ENCODE measurements at regions not wholly inside any gene's neighbourhood (a gene's known extent, or its start where the extent isn't known, plus 50 kb on each side); places are given as distances from the start of the nearest gene placed in this dataset.
"Not testable (repeated sequence)": the region's sequence is repeated elsewhere in the genome, so short reads cannot be mapped to it uniquely, and the experiment has no call there.

DNA sequence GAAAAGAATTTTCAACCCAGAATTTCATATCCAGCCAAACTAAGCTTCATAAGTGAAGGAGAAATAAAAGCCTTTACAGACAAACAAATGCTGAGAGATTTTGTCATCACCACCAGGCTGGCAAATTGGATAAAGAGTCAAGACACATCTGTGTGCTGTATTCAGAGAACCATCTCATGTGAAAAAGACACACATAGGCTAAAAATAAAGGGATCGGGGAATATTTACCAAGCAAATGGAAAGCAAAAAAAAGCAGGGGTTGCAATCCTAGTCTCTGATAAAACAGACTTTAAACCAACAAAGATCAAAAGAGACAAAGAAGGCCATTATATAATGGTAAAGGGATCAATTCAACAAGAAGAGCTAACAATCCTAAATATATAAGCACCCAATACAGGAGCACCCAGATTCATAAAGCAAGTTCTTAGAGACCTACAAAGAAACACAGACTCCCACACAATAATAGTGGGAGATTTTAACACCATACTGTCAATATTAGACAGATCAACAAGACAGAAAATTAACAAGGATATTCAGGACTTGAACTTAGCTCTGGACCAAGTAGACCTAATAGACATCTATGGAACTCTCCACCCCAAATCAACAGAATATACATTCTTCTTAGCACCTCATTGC is 55.9 kb upstream of the ACSM6 start:
- not testable (repeated sequence) for DNase-seq

DNA sequence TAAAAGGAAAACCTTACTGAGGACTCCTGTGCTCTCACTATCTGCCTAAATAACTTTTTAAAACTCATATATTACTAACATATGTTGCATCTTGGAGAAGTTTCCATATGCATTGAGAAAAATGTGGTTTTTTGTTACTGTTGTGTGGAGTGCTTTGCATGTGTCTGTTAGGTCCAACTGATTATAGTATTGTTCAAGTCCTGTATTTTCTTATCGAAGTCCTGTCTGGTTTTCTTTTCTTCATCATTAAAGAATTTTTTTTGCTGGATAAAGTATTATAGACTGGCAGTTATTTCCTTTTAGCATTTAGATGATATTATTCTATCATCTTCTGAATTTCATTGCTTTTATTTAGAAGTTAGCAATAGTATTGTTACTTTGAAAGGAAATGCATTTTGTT is 59.5 kb upstream of the ACSM6 start:
- DNase-seq, result no peak

DNA sequence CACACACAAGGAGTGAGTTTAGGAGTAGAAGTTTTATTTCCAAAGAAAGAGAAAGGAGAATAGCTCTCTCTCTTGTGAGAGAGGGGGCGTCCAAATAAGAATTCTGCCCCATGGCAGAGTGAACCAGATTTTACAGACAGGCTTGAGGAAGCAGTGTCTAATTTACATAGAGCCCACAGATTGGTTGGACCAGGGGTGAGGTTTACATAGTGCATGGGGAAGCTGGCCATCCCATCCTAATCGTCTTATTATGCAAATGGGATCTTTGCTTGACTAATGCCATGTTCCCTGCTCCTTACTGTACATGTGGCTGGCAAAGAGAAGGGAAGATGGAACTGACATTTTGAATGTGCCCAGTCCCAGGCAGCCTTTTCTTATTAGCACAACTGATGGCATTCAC is 60.0 kb upstream of the ACSM6 start:
- no peak for DNase-seq

DNA sequence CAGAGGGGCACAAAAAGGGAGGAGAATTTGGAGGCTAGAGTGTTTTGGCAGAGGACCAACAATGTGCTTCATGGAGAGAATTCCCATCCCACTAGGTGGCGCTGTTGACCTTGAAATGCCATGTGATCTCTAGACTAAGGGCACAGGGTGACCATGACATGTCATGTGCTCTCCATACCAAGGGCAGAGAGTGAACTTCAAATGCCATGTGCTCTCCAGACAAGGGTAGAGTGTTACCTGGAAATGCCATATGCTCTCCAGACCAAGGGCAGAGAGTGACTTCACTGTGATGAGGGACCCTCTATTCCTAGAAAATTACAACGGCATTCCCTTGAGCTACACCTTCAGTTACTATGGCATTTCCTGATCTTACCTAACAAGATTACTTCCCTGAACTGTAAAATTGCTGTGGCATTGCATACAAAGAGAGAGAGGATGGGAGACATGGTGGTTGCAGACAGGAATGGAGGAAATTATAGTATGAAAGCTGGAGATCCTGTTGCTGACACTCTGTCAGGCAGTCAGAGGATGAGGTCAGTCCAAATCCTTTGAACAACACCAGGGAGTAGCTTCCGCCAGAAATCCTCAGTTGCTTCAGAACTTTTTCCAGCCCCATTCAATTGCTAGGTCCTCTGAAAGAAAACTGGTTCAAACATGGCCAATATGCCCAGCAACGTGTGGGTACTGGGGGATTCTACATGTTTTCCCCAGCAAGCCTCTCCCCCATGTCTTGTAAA is 60.9 kb upstream of the ACSM6 start:
- DNase-seq, result peak; percentile 49

DNA sequence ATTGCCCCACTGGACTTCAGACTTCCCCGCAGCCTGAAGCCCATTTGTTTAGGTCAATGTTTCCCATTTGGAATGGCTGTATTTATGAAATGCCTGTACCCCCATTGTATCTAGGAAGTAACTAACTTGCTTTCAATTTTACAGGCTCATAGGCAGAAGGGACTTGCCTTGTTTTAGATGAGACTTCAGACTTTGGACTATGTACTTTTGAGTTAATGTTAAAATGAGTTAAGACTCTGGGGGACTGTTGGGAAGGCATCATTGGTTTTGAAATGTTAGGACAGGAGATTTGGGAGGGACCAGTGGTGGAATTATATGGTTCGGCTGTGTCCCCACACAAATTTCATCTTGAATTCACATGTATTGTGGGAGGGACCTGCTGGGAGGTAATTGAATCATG is 61.1 kb upstream of the CYP2C8 start:
- DNase-seq, result not testable (repeated sequence)

DNA sequence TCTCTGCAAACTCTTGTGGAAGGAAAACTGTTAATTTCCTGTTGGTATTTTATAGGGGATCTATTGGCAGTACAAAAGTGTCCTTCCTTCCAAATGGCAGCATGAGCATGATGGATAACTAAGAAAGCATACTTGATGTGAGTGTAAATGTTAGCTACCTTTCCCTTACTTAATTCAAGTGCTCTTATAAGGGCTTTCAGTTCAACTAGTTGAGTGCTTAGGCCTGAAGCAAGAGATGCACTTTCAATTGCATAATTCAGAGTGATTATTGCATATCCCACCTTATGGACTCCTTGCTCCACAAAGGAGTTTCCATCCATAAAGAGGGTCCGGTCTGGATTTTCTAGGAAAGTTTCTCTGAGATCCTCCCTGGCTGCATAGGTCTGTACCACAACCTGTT is 56.3 kb upstream of the CYP2C8 start:
- no peak for DNase-seq

DNA sequence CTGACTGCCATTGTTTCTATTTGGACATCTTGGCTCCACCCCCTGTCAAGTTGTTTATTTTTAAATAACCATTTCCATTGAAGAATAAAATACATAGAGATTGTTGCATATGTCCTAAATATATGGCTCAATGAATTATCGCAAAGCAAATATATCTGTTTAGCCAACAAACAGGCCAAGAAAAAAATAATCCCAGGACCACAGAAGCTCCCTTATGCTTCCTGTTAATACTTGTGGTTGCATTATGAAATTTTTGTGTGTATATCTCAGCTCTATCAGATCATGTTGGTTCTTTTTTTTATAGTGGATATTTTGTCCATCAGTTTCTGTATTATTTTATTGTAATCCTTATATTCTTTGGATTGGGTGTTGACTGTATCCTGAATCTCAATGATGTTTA is 53.4 kb upstream of the CYP2C8 start:
- DNase-seq, result no peak

DNA sequence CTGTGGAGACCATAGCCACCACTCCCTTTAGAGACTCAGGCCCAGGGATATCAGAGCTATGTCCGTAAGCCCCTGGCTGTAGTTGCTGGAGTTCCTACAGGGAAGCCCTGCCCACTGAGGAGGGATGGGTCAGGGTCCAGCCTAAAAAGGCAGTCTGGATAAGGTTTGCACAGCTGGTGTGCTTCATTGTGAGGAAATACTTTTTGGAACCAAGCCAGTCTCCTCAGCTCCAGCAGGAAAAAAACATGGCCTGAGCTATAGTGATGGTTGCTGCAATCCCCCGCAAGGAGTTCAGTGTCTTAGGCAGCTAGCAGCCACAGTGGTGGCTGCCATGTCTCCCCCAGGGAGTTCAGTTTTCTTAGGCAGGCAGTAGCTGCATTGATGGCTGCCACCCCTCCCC is 52.6 kb upstream of the CYP2C8 start:
- DNase-seq, result no peak
